GM23338 (cell line): ENCODE measurements at regions not wholly inside any gene's neighbourhood (a gene's known extent, or its start where the extent isn't known, plus 50 kb on each side); places are given as distances from the start of the nearest gene placed in this dataset.

Experiments used
- CREB1 ChIP-seq: fragments of 250-450 bp; sonication (Bioruptor Pico); IDR thresholded peaks from 2 replicates; pipeline ENCODE4 v1.5.0; 2020; ENCODE audit warnings: low read depth, mild to moderate bottlenecking, moderate library complexity
- EZH2 ChIP-seq: fragments of 200-600 bp; sonication (generic); IDR thresholded peaks from one replicate; pipeline ENCODE4 v1.8.0; 2017; ENCODE audit warnings: antibody characterized with exemption, mild to moderate bottlenecking, low read depth; ENCODE audit not compliant: unreplicated experiment
- EZH2phosphoT487 ChIP-seq: fragments of 200-600 bp; sonication (generic); IDR thresholded peaks from one replicate; pipeline ENCODE4 v1.8.1; 2018; ENCODE audit warnings: antibody characterized with exemption; ENCODE audit not compliant: unreplicated experiment
- POLR2AphosphoS5 ChIP-seq: IDR thresholded peaks from 2 replicates; pipeline ENCODE4 v1.6.1; 2016; ENCODE audit warnings: antibody characterized with exemption, low read depth
- TF ChIP-seq, protein P1 (sequence below): IDR thresholded peaks from one replicate; pipeline ENCODE4 v1.6.1; 2018; ENCODE audit warnings: antibody characterized with exemption; ENCODE audit not compliant: unreplicated experiment
- TF ChIP-seq, protein P2 (sequence below): IDR thresholded peaks from 2 replicates; pipeline ENCODE4 v1.6.1; 2016; ENCODE audit warnings: antibody characterized with exemption
- TF ChIP-seq, protein P3 (sequence below), 2 experiments: fragments of 200-600 bp in 1 of 2; sonication (generic) in 1 of 2; conservative IDR thresholded peaks; 2 replicates each; pipeline versions ENCODE4 v1.5.1 to v1.6.1; 2016 to 2017; ENCODE audit warnings: antibody characterized with exemption in 2 of 2, low read depth in 2 of 2, mild to moderate bottlenecking in 2 of 2, moderate library complexity in 1 of 2

- TF ChIP-seq, protein P1, sequence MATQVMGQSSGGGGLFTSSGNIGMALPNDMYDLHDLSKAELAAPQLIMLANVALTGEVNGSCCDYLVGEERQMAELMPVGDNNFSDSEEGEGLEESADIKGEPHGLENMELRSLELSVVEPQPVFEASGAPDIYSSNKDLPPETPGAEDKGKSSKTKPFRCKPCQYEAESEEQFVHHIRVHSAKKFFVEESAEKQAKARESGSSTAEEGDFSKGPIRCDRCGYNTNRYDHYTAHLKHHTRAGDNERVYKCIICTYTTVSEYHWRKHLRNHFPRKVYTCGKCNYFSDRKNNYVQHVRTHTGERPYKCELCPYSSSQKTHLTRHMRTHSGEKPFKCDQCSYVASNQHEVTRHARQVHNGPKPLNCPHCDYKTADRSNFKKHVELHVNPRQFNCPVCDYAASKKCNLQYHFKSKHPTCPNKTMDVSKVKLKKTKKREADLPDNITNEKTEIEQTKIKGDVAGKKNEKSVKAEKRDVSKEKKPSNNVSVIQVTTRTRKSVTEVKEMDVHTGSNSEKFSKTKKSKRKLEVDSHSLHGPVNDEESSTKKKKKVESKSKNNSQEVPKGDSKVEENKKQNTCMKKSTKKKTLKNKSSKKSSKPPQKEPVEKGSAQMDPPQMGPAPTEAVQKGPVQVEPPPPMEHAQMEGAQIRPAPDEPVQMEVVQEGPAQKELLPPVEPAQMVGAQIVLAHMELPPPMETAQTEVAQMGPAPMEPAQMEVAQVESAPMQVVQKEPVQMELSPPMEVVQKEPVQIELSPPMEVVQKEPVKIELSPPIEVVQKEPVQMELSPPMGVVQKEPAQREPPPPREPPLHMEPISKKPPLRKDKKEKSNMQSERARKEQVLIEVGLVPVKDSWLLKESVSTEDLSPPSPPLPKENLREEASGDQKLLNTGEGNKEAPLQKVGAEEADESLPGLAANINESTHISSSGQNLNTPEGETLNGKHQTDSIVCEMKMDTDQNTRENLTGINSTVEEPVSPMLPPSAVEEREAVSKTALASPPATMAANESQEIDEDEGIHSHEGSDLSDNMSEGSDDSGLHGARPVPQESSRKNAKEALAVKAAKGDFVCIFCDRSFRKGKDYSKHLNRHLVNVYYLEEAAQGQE: no peak
- TF ChIP-seq, protein P2, sequence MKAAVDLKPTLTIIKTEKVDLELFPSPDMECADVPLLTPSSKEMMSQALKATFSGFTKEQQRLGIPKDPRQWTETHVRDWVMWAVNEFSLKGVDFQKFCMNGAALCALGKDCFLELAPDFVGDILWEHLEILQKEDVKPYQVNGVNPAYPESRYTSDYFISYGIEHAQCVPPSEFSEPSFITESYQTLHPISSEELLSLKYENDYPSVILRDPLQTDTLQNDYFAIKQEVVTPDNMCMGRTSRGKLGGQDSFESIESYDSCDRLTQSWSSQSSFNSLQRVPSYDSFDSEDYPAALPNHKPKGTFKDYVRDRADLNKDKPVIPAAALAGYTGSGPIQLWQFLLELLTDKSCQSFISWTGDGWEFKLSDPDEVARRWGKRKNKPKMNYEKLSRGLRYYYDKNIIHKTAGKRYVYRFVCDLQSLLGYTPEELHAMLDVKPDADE: no peak
- TF ChIP-seq, protein P3, sequence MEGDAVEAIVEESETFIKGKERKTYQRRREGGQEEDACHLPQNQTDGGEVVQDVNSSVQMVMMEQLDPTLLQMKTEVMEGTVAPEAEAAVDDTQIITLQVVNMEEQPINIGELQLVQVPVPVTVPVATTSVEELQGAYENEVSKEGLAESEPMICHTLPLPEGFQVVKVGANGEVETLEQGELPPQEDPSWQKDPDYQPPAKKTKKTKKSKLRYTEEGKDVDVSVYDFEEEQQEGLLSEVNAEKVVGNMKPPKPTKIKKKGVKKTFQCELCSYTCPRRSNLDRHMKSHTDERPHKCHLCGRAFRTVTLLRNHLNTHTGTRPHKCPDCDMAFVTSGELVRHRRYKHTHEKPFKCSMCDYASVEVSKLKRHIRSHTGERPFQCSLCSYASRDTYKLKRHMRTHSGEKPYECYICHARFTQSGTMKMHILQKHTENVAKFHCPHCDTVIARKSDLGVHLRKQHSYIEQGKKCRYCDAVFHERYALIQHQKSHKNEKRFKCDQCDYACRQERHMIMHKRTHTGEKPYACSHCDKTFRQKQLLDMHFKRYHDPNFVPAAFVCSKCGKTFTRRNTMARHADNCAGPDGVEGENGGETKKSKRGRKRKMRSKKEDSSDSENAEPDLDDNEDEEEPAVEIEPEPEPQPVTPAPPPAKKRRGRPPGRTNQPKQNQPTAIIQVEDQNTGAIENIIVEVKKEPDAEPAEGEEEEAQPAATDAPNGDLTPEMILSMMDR (conservative IDR thresholded peaks at IDR 0.05; ENCODE audit: low read depth in 2 of 2): no peak
- no peak for TF ChIP-seq EZH2
- no peak for TF ChIP-seq CREB1 (CRISPR knock-in tag)
- no peak for TF ChIP-seq EZH2phosphoT487
- no peak for TF ChIP-seq POLR2AphosphoS5
Measured at GRCh38 chr1:3984586-3984985, 84.5 kb upstream of the C1orf174 start.
